GM12873 (cell line): ENCODE measurements at regions not wholly inside any gene's neighbourhood (a gene's known extent, or its start where the extent isn't known, plus 50 kb on each side); places are given as distances from the start of the nearest gene placed in this dataset.

Source experiments
- CTCF ChIP-seq: IDR thresholded peaks from 2 replicates; pipeline ENCODE4 v1.5.1; 2012; ENCODE audit warnings: low read depth, mild to moderate bottlenecking, moderate library complexity, low read length, control low read depth; ENCODE audit not compliant: insufficient read depth; ENCODE audit errors: missing control alignments

DNA sequence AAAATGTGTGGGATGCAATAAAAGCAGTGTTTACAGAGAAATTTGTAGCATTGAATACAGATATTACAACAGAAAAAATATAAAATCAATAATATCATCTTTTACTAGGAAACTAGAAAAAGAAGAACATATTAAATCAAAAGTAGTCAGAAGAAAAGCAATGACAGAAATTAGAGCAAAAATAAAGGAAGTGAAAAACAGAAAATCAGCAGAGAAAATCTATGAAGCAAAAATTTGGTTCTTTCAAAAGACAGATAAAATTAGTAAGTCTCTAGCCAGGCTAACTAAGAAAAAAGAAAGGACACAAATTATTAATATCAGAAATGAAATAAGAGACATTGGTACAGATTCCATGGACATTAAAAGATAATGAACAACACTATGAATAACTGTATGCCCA, 212.0 kb upstream of the MGAT5 start:
- no peak for TF ChIP-seq CTCF

- TF ChIP-seq CTCF = no peak
Measured at GRCh38 chr2:134052173-134052572, 201.7 kb upstream of the MGAT5 start.

GRCh38 chr2:134056173-134056572, 197.7 kb upstream of the MGAT5 start:
- TF ChIP-seq CTCF = no peak

DNA sequence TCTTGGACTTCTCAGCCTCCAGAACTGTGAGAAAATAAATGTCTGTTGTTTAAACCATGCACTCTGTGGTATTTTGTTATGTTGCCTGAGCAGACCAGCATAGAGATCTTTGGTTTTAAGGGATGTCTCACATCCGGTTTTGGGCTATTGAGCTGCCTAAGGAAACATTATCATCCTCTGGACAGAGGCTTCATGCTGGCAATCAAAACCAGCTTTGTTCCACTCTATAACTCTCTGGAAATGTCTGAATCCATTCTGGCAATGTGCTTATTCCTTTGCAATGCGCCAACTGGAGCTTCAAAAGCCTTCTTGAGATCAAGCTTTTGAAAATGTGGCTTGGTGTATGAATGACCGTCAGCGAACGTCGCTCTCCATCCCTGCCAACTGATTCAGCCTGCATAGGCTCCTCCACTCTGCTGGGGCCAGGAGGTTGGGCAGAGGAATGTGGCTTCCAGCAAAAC, 183.6 kb upstream of the MGAT5 start:
- no peak for TF ChIP-seq CTCF

DNA sequence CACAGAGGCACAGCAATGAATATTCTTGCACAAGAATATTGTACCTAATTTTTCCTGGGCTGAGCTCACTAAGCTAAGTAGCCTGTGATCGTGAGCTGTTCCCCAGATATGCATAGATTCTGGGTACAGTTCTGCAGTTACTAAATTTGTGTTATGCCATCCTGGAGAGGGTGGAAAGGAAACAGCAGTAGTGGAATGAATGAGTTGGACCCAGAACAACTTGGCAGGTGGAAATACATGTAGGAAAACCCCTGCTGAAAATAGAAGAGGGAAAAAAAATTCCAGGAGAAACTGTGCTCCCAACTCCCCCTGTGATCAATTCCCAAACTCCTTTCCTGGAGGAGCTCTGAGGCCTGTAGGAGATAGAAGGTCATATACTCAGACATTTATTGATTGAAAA, 181.5 kb upstream of the MGAT5 start:
- TF ChIP-seq CTCF = no peak

- no peak for TF ChIP-seq CTCF
Measured at GRCh38 chr2:134073023-134073422, 180.8 kb upstream of the MGAT5 start.

DNA sequence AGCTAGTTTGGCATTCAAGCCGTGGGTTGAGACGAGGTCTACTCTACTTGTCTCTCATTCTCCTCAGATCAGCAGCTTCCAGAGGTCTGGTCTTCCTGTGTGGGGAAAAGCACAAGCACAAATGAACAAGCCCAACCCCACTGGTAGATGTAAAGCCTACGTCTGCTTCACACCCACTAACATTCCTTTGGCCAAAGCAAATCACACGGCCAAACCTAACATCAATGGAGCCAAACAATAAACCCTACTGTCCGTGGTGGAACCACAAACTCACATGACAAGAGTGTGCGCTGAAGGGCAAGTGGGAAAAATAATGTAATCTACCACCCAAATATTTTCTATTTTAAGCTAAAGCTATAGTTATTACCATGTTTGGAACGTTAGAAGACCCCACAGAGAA, 179.3 kb upstream of the MGAT5 start:
- TF ChIP-seq CTCF = no peak
